SK-N-MC (cell line): ENCODE measurements at regions not wholly inside any gene's neighbourhood (a gene's known extent, or its start where the extent isn't known, plus 50 kb on each side); places are given as distances from the start of the nearest gene placed in this dataset.

ENCODE experiments used
- DNase-seq: peaks from one replicate; pipeline ENCODE4 v3.0.0-alpha.2; 2011; ENCODE audit warnings: low read depth, low spot score
- H3K27ac ChIP-seq: fragments of 200-600 bp; sonication (generic); 2 replicates; pipeline ENCODE4 v1.5.1; 2016; ENCODE audit warnings: mixed run types
- H3K36me3 ChIP-seq: fragments of 200-600 bp; sonication (generic); 2 replicates; pipeline ENCODE4 v1.6.1; 2017; ENCODE audit warnings: antibody characterized with exemption, low read length, mixed read lengths; ENCODE audit not compliant: insufficient read depth
- H3K4me3 ChIP-seq: fragments of 200-600 bp; sonication (generic); 2 replicates; pipeline ENCODE4 v1.5.1; 2016
- H3K9ac ChIP-seq: fragments of 200-600 bp; sonication (generic); 2 replicates; pipeline ENCODE4 v1.8.0; 2017; ENCODE audit warnings: mixed run types, mixed read lengths; ENCODE audit not compliant: insufficient read length
- H3K9me3 ChIP-seq: fragments of 200-600 bp; sonication (generic); 2 replicates; pipeline ENCODE4 v1.6.1; 2017; ENCODE audit warnings: low read depth, mild to moderate bottlenecking, antibody characterized with exemption, low read length, moderate library complexity, mixed read lengths
- EZH2 ChIP-seq: fragments of 200-600 bp; sonication (generic); IDR thresholded peaks from one replicate; pipeline ENCODE4 v1.6.1; 2017; ENCODE audit warnings: antibody characterized with exemption
- FOXP2 ChIP-seq: optimal IDR thresholded peaks from 2 replicates; pipeline ENCODE3; 2011; ENCODE audit warnings: mild to moderate bottlenecking, moderate library complexity; ENCODE audit not compliant: insufficient read depth; ENCODE audit errors: extremely low read length, control extremely low read depth
- POLR2AphosphoS5 ChIP-seq: IDR thresholded peaks from 2 replicates; pipeline ENCODE4 v1.6.1; 2012; ENCODE audit warnings: mild to moderate bottlenecking, low read depth, low read length, borderline replicate concordance

- Histone ChIP-seq H3K9ac (no peak overlapping the region), H3K4me3 (no peak overlapping the region), H3K27ac (no peak overlapping the region), H3K36me3 (no peaks in the 10 kb centered on the region), H3K9me3 (no peaks in the 10 kb centered on the region)
- DNase-seq, result no peak
- TF ChIP-seq FOXP2 (no peak), POLR2AphosphoS5 (no peak), EZH2 (no peak)
These were observed 66.8 kb upstream of the PCSK6 start for GRCh38 chr15:101556273-101556672.

- H3K9me3 ChIP-seq, result no peaks in the 10 kb centered on the region
- no peak for DNase-seq
- no peak overlapping the region for H3K4me3 ChIP-seq
- H3K9ac ChIP-seq, result no peak overlapping the region
- H3K27ac ChIP-seq, result no peak overlapping the region
- no peak for TF ChIP-seq EZH2
- no peak for TF ChIP-seq FOXP2
- no peak for TF ChIP-seq POLR2AphosphoS5
- H3K36me3 ChIP-seq, result no peaks in the 10 kb centered on the region
These were observed 64.8 kb upstream of the PCSK6 start for GRCh38 chr15:101554115-101554915.

- Histone ChIP-seq H3K9ac (no peak overlapping the region), H3K27ac (no peak overlapping the region), H3K9me3 (no peaks in the 10 kb centered on the region), H3K36me3 (no peaks in the 10 kb centered on the region), H3K4me3 (no peak overlapping the region)
- TF ChIP-seq POLR2AphosphoS5 (no peak), FOXP2 (no peak), EZH2 (no peak)
- no peak for DNase-seq
These were observed 62.4 kb upstream of the PCSK6 start for GRCh38 chr15:101551696-101552591.

GRCh38 chr15:101550124-101550523, 60.6 kb upstream of the PCSK6 start:
- TF ChIP-seq POLR2AphosphoS5 (no peak), EZH2 (no peak), FOXP2 (no peak)

GRCh38 chr15:101549647-101550046, 60.1 kb upstream of the PCSK6 start:
- Histone ChIP-seq H3K4me3 (no peak overlapping the region), H3K9ac (no peak overlapping the region), H3K9me3 (no peaks in the 10 kb centered on the region), H3K27ac (no peak overlapping the region), H3K36me3 (no peaks in the 10 kb centered on the region)
- no peak for DNase-seq
- no peak for TF ChIP-seq EZH2
- no peak for TF ChIP-seq FOXP2
- no peak for TF ChIP-seq POLR2AphosphoS5

More at GRCh38 chr15:101550124-101550523, 60.6 kb upstream of the PCSK6 start:
- no peaks in the 10 kb centered on the region for H3K36me3 ChIP-seq
- H3K4me3 ChIP-seq, result no peak overlapping the region
- H3K9ac ChIP-seq, result no peak overlapping the region
- DNase-seq, result no peak
- no peak overlapping the region for H3K27ac ChIP-seq
- no peaks in the 10 kb centered on the region for H3K9me3 ChIP-seq

GRCh38 chr15:101547737-101548136, 58.2 kb upstream of the PCSK6 start:
- no peak overlapping the region for H3K4me3 ChIP-seq
- no peaks in the 10 kb centered on the region for H3K9me3 ChIP-seq
- H3K9ac ChIP-seq, result no peak overlapping the region
- TF ChIP-seq FOXP2 (no peak), EZH2 (no peak), POLR2AphosphoS5 (no peak)
- DNase-seq, result no peak
- H3K27ac ChIP-seq, result no peak overlapping the region
- no peaks in the 10 kb centered on the region for H3K36me3 ChIP-seq

GRCh38 chr15:101545548-101546505, 56.3 kb upstream of the PCSK6 start:
- no peak for DNase-seq

More at GRCh38 chr15:101545548-101546505, 56.3 kb upstream of the PCSK6 start:
- no peak overlapping the region for H3K4me3 ChIP-seq
- no peaks in the 10 kb centered on the region for H3K36me3 ChIP-seq
- H3K9ac ChIP-seq, result no peak overlapping the region
- no peak overlapping the region for H3K27ac ChIP-seq
- H3K9me3 ChIP-seq, result no peaks in the 10 kb centered on the region
- no peak for TF ChIP-seq FOXP2
- no peak for TF ChIP-seq EZH2
- no peak for TF ChIP-seq POLR2AphosphoS5
